HG03066 (cell line): ENCODE measurements at regions not wholly inside any gene's neighbourhood (a gene's known extent, or its start where the extent isn't known, plus 50 kb on each side); places are given as distances from the start of the nearest gene placed in this dataset.

Experiments used
- ATAC-seq: cut with Tn5 transposase; IDR thresholded peaks from one replicate; pipeline ENCODE4 v1.9.1; 2021; ENCODE audit warnings: low read depth; ENCODE audit not compliant: unreplicated experiment

DNA sequence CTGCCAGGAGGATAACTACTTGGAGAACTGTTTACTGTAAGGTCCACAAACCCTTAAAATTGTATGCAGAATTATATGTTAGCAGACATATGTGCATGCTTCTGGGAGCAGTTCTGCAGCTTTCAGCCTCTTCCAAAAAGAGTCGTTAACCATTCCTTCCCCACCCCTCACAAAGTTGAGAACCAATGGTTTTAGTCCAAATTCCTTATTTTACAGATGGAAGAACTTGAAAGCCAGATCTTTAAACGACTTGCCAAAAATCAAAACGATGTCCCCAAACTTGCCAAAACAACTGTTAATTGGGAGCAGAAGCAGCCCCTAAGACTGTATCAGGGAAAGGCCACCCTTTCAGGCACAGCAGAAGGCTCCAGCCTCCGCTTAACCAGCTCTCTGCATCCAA lies 266.4 kb upstream of the ANKRD55 start:
- ATAC-seq, result no peak

DNA sequence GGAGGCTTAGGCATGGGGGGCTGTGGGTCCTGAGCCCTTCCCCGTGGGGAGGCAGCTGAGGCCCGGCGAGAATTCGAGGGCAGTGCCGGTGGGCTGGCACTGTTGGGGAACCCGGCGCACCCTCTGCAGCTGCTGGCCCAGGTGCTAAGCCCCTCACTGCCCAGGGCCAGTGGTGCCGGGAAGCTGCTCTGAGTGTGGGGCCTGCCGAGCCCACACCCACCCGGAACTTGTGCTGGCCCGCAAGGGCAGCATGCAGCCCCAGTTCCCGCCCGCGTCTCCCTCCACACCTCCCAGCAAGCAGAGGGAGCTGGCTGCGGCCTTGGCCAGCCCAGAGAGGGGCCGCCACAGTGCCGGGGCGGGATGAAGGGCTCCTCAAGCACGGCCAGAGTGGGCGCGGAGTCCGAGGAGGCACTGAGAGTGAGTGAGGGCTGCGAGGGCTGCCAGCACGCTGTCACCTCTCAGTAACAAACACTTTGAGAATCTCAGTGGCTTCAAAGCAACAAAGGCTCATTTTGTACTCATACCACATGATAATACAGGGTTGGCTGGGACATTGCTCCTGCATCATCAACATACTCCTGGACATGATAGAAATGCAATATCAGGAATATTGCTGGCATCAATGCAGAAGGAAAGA lies 265.7 kb upstream of the ANKRD55 start:
- no peak for ATAC-seq

DNA sequence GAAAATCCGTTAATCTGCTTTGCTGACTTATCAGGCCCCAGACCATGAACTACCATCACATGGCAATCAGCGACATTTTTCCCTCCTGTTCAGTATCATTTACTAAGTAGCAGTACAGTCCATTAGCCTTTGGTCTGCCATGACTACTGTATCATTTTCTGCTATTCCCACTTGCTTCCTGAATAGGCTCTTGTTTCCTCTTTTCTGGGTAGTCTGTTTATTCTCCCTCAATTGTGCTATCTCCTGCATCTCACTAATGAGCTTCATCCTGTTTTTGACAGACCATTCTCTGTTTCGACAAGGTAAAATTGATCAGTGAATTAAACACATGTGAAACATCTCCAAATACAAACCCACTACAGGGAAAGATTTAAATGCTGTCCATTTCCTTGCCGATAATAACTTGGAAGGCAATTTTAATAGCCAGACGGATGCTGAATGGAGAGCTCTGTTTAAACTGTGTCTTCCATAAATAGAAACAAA lies 263.5 kb upstream of the ANKRD55 start:
- ATAC-seq, result no peak

- ATAC-seq, result no peak
These were observed 261.2 kb upstream of the ANKRD55 start for GRCh38 chr5:56494300-56494731.

GRCh38 chr5:56493766-56494165 lies 260.6 kb upstream of the ANKRD55 start:
- ATAC-seq, result no peak

GRCh38 chr5:56493308-56493707 lies 260.2 kb upstream of the ANKRD55 start:
- no peak for ATAC-seq

DNA sequence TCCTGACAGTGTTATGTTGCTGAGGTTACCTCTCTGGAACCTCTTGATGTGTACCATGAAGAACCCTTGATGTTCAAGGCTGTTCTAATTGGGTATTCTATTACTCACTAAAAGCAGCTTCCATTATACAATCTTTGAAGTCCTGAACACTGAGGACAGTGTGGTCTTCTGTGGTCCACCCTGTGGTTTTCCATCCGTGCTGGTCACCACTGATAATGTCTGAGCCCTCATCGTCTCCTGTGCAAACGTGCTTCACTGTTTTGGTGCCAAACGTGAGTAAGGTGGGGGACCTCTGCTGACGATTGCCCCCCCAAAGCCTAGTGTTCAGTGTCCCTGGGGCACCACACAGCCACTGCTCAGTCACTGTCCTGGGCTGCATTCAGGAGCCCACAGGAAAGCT lies 259.7 kb upstream of the ANKRD55 start:
- no peak for ATAC-seq

DNA sequence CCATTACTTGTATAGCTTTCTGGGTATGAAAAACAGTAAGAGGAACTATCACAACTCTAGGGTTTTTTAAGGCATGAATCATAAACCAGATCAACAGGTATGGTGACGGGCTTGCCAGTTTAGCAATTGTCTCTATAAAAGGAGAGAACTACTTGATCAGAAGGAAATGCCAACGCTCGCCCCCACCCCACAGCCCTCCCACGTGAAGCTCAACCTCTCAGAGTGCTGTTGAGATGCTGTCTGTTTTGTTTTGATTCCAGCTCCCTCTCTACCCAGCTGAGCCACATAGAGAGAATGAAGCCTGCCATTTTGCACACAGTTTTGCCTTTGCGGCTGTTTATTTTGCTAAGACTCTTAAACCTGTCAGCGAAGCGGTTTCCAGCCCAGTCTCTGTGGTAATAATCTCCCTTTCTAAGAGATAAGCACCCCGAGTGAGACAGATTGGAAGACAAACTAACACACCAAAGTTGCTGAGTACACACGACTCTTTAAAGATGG lies 257.9 kb upstream of the ANKRD55 start:
- ATAC-seq, result no peak

DNA sequence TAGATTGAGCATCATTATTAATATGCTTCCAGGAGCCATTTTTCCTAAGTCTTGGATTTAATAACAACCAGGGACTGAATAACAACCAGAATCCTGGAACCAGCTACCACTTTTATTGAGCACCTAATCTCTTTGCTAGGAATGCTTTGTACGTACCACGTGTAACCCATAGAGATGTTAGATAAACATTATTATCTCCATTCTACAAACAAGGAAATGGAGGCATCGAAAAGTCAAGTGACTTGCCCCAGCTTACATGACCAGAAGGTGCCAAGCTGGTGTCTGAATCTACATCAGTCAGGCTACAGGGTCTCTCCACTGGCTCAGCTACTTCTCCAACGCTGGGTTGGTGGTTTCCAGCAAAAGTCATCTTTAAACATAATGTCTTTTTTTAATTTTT lies 256.1 kb upstream of the ANKRD55 start:
- ATAC-seq, result no peak

DNA sequence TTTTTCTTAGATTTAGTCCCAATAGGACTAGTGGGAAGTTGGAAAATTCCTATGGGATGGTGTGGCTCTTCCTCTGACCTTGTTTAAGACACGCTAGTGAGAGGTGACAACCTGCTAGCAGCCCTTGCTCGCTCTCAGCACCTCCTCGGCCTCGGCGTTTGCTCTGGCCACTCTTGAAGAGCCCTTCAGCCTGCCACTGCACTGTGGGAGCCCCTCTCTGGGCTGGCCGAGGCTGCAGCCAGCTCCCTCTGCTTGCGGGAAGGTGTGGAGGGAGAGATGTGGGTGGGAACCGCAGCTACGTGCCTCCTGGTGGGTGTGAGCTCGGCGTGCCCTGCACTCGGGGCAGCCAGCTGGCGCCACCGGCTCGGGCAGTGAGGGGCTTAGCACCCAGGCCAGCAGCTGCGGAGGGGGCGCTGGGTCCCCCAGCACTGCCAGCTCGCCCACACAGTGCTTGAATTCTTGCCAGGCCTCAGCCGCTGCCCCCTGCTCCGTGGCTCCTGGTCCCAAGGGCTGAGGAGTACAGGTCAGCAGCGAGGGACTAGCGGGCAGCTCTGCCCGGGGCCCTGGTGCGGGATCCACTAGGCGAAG lies 254.5 kb upstream of the ANKRD55 start:
- ATAC-seq, result no peak

GRCh38 chr5:56482363-56482762 lies 249.2 kb upstream of the ANKRD55 start:
- no peak for ATAC-seq

DNA sequence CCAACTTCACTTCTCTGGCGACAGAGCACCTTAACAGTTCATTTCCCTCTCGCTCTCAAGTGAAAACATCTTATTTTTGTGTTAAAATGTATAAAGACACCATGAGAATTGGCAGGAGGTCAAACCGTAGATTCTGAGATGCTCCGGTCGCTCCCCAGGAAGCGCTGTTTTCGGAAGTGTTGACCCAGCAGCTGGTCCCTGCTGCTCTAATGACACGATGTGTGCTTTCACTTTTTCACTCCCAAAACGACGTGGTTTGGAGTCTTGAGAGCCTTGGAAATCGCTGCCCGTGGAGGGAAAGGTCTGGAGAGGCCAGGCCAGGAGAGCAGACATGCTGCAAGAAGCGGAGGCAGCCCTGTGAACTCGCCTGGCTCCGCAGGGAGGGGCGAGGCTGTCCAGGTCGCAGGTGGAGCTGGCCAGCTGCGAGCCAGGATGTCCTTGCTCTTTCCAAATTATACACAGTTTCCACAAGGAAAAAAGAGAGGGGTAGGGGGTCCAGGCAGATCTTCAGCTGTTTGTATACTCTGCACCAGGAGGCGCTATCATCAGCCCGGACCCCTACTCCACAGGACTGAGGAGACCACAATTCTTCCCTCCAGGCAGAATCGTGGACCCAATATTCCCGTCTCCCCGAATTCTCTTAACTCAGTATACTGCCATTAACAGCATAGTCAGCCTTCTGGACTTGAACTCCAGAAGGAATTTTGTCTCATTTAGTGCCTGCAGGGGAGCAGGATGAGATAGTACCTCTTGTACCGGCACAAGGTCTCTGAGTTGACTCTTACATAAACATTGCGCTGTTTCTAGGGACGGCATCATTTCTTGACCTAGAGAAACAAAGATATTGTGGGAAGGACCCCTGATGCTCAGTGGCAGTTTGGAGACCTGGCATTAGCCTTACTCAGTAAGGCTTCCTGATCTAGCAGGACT lies 248.6 kb upstream of the ANKRD55 start:
- no peak for ATAC-seq

DNA sequence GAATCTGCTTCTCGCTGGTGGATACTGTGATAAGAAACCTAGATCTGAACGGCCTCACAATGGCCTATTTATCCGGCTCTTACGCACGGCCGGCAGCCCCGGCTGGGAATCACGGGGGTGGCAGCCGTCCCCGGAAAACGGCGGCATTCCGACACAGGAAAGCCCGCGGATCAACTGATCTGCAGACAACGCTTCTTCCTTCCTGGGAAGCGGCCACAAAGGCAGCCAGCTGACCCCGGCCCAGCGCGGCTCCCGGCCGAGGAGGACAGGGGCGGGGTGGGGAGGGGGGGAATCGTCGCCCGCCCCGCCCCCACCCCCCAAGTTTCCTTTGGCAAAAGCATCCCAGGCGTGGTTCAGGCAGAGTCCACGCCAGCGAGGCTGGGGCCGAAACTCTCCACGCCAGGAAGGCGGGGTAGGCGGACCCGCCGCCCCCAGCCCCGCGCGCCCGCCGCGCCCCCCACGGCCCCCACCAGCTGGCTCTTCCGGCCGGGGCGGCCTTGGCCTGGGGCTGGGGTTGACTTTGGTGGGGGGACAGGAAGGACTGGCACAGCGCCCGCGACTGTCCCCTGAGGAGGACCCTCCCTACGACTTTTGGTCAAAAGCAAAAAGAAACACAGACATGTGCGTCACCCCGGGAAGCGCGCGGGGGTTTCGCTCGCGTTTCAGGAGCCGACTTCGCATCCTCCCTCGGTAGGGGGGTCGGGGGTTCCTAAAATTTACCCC lies 247.7 kb upstream of the ANKRD55 start:
- ATAC-seq, result no peak

DNA sequence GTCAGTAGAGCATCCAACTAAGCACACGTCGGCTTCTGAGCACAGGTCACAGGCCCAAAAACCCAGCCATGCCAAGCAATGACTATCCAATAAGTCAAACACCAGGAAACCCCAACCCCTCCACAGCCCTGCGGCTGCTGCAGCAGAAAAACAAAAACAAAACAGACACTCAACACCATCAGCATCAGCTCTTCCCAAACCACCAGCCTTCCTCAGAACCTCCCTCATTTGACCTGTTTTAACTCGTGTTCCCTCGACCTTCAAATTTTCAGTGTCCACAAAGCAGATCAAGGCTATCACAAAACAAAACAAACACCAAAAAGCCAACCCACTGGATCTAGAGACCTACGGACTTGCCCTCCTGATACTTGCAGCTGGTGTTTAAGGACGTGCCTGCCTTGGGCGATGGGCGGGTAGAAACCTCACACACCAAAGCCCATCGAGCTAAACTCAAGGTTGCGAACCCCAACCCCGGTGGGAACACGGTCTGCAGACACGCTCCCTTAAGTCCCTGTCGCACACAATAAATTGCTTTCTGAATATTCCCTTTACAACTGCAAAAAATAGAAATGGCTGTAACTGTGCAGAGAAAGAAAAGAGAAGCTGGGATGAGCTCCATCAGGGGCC lies 247.1 kb upstream of the ANKRD55 start:
- ATAC-seq, result no peak

DNA sequence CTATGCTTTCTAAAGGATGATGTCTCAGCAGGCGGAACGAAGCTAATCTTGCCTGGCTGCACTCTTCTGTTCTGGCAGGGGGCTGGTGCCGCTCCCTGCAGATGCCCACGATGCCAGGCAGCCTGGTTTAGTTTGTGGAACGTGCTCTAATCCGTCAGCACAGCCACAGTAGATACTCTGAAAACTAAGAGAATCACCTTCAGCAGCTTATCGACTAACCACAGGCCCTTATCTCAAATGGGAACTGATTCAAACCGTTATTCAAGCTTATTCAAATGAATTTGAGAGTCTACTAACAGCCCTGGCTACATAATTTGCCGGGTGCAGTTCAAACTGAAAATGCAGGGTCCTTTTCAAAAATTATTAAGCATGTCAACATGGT lies 246.6 kb upstream of the ANKRD55 start:
- ATAC-seq, result no peak

DNA sequence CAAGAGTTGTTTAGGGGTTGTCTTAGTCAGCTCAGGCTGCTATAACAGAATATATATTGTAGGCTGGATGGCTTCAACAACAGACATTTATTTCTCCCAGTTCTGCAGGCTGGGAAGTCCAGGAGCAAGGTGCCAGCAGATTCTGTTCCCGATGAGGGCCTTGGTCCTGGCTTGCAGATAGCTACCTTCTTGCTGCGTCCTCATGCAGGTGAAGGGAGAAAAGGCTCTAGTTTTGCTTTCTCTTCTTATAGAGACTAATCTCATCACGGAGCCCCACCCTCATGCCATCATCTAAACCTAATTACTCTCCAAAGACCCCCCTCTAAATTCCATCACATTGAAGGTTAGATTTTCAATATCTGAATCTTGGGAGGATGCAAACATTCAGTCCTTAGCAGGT lies 246.0 kb upstream of the ANKRD55 start:
- ATAC-seq, result no peak

DNA sequence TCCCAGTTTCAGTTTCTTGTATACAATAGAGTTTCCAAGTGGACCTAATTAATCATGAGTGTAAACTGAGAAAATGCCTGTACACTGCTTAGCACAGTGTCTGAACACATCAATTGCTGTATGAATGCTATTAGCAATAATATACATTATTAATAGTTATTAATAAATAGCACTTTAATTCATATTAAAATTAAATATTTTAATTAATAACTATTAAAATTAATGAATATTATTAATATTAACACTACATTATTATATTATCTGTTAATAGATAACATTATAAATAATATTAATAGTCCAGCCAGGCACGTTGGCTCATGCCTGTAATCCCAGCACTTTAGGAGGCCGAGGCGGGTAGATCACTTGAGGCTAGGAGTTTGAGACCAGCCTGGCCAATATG lies 244.9 kb upstream of the ANKRD55 start:
- no peak for ATAC-seq

DNA sequence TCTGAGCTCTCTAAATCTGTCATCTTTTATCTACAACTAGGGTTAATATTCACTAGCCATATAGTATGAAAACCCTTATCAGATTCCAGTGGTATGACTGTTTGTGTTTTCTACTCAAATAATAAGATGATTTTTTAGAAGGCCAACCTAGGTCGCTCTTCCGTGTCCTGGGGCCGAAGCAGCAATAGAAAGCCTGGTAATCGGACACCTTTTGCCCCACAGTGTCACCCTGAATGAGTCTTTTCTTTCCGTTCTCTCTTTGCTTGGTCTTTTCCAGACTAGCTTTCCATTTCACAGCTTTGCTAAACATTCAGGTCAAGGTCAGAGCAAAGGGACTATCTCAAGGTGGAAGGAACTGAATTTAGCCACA lies 243.3 kb upstream of the ANKRD55 start:
- no peak for ATAC-seq

DNA sequence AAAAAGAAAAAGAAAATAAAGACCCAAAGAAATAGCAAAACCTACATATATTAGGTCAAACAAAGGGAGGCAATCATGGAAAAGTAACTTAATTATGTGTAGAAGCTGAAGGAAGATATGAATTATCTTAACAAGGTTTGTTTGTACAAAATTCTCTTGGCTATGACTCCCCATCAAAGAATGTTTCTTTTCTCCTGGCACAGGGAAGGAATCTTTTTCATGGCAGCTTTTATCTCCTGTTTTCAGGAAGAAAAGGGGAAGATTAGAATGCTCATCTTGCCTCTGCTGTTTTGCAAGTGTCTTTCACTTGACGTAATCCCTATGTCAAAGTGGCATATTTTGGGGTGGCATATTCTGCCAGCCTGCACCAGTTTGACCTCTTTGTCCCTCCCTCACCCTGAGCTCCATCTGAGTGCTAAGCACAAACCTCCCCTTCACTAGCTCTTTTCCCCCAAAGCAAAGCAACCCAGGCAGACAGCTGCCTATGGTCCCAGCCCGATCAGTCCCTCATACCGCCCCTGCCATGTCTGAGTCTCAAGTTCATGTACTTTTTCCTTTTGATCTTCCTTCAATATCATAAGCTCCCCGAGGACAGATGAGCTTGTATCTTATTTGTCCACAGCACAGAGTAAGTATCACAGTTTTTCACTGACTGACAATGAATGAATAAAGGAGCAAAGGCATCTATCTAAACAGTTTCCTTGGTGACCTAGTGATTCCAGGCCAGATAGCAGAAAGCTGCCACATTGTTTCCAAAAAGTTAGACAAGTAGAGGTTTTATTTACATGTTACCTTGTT lies 242.8 kb upstream of the ANKRD55 start:
- ATAC-seq, result no peak

DNA sequence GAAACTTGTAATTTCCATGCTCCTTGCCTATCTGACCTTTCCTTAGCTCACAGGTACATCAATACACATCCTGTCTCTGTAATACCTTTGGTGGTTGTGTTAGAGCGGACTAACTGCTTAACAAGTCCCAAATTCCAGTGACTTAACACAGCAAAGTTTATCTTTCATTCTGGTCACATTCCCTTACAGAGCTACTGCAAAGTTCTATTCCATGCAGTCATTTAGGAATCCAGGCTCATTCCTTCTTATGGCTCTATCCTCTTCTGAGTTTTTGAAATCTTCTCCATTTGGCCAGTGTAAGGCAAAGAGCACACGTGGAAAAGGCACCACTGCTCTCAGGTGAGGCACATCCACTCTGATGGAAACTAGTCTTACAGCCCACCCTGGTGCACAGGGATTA lies 238.6 kb upstream of the ANKRD55 start:
- no peak for ATAC-seq
